Common myeloid progenitor, CD34-positive (primary cell): ENCODE measurements at regions not wholly inside any gene's neighbourhood (a gene's known extent, or its start where the extent isn't known, plus 50 kb on each side); places are given as distances from the start of the nearest gene placed in this dataset.
A peak's percentile ranks its signal among the peaks of the same experiment; 100 is the strongest.

Experiments used
- CTCF ChIA-PET: fragments of 350-600 bp; sonication (Branson Sonifier 250); formaldehyde crosslinking; loops from one replicate; lab custom pipeline; 2021; ENCODE audit warnings: antibody characterized with exemption; lab: Charles Lee
- POLR2A ChIA-PET: fragments of 350-600 bp; sonication (Branson Sonifier 250); formaldehyde crosslinking; loops from one replicate; lab custom pipeline; 2021; ENCODE audit warnings: antibody characterized with exemption; lab: Charles Lee
- DNase-seq, 3 donors: peaks; one replicate each; pipeline versions ENCODE4 v3.0.0 to v3.0.0-alpha.2; 2013
- H3K27ac ChIP-seq, 2 experiments: 1 replicate in 1 of 2; 2 replicates in 1 of 2; pipeline ENCODE4 v1.7.0; 2013; ENCODE audit warnings: inconsistent platforms in 2 of 2, low read length in 2 of 2, mild to moderate bottlenecking in 2 of 2, low read depth in 1 of 2, moderate library complexity in 1 of 2; ENCODE audit not compliant: severe bottlenecking in 2 of 2, insufficient read depth in 1 of 2, poor library complexity in 1 of 2
- H3K27me3 ChIP-seq, 5 experiments: replicated peaks in 2 of 5; 1 replicate in 3 of 5; 2 replicates in 2 of 5; pipeline versions ENCODE4 v1.6.1 to v1.7.0; 2013; ENCODE audit warnings: low read length in 4 of 5, mild to moderate bottlenecking in 2 of 5, moderate library complexity in 2 of 5, inconsistent platforms in 1 of 5; ENCODE audit not compliant: insufficient read depth in 5 of 5, control insufficient read depth in 4 of 5
- H3K36me3 ChIP-seq, 4 experiments: 1 replicate in 2 of 4; 2 replicates in 2 of 4; pipeline versions ENCODE4 v1.6.1 to v1.7.0; 2013; ENCODE audit warnings: low read length in 3 of 4, control low read depth in 1 of 4, mild to moderate bottlenecking in 1 of 4; ENCODE audit not compliant: control insufficient read depth in 4 of 4, insufficient read depth in 4 of 4
- H3K4me1 ChIP-seq, 4 experiments: 1 replicate in 3 of 4; 2 replicates in 1 of 4; pipeline versions ENCODE4 v1.6.1 to v1.7.1; 2013; ENCODE audit warnings: low read length in 3 of 4, mild to moderate bottlenecking in 3 of 4, control low read depth in 1 of 4, inconsistent platforms in 1 of 4, moderate library complexity in 1 of 4; ENCODE audit not compliant: control insufficient read depth in 4 of 4, insufficient read depth in 4 of 4; ENCODE audit errors: control extremely low read depth in 1 of 4
- H3K4me3 ChIP-seq, 7 experiments: 1 replicate in 4 of 7; 2 replicates in 3 of 7; pipeline versions ENCODE4 v1.5.1 to v1.7.0; 2013; ENCODE audit warnings: mild to moderate bottlenecking in 7 of 7, low read length in 6 of 7, moderate library complexity in 6 of 7, inconsistent platforms in 2 of 7, low read depth in 2 of 7, control low read depth in 1 of 7; ENCODE audit not compliant: insufficient read depth in 4 of 7, control insufficient read depth in 1 of 7; ENCODE audit errors: extremely low read depth in 1 of 7
- H3K9me3 ChIP-seq, 5 experiments: 1 replicate in 4 of 5; 2 replicates in 1 of 5; pipeline versions ENCODE4 v1.6.1 to v1.7.1; 2013; ENCODE audit warnings: low read length in 4 of 5, mild to moderate bottlenecking in 2 of 5, inconsistent platforms in 1 of 5, low read depth in 1 of 5, moderate library complexity in 1 of 5; ENCODE audit not compliant: control insufficient read depth in 4 of 5, insufficient read depth in 2 of 5; ENCODE audit errors: control extremely low read depth in 1 of 5
- WGBS: methylation state at CpG from one replicate; pipeline ENCODE4 v1.1.5; 2013; ENCODE audit not compliant: insufficient coverage; 5-methylcytosine and 5-hydroxymethylcytosine counted together

DNA sequence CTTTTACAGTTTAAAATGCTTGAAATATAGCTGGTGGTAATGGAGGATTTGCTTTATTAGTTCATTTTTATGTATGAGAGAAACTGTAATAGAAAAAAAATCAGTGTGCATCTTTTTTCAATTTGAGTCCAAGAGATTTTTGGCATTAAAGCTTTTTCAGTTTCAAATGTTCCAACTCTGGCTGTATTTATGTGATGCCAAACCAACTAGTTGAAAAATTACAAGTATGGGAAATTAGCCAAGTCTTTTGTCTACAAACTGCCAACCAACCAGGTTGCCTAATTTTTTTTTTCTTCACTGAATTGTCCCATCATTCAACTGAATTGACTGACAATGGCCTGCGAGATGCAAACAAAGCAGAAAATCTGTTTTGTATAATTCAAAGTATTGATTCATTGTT lies 95.7 kb downstream of the ICOS start:
- no peaks in the 10 kb centered on the region for H3K27me3 ChIP-seq
- no peaks in the 10 kb centered on the region for H3K36me3 ChIP-seq
- H3K27ac ChIP-seq, result no peak overlapping the region
- peaks cover 0 to 10% (median 2%) of the 10 kb centered on the region in 4 experiments for H3K4me1 ChIP-seq
- WGBS, result no CpG with 5 or more reads among the region's 1 CpG
- no peak for DNase-seq
- CTCF ChIA-PET, result interaction anchor here (1.3 kb wide), 1 partner anchor 9 kb away, joined by 4 read pairs; no protein-coding TSS in a partner anchor
- H3K4me3 ChIP-seq, result no peak overlapping the region
- H3K9me3 ChIP-seq, result peaks cover 0 to 5% (median 0%) of the 10 kb centered on the region in 5 experiments
- POLR2A ChIA-PET, result no interaction called here

DNA sequence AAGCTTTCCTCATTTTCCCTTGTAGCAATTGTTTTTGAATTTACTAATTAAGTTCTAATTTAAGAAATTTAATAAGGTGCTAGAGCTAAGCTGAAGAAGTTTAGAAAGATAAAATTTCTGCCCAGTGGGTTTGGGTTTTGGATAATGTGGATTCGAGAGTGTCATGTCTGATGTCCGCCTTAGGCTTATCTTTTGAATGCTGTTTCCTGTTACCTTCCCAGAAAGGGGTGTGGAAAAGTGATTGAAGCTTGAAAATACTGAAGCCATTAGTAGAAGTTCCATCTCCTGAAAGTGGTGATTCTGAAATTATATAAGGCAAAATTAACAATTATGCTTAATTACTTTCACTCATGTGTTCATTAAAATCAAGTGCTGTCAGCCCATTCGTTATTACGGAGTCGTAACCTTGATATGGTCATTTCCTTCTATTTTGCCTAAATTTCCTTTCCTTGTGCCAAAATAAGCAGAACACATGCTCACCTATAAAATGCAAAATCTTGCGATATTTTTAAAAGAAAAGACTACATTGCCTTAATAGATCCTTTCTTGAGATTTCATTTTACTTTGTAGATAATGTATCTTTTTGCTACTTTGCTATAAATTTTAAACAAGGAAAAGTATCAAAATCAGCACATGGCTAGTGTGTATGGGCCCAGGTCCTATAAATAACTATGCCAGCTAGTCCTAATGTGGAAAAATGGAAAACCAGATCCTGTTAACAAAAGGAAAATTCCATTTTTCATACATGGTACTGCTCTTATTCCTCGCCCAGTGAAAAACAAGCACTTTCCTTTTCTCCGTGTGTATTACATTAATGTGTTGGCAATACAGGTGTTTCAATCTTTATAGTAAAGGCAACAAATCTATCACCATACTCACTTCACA lies 97.3 kb downstream of the ICOS start:
- Histone ChIP-seq H3K4me1 (peaks cover 0 to 10% (median 2%) of the 10 kb centered on the region in 4 experiments), H3K27ac (no peak overlapping the region), H3K27me3 (no peaks in the 10 kb centered on the region), H3K36me3 (no peaks in the 10 kb centered on the region), H3K9me3 (no peaks in the 10 kb centered on the region), H3K4me3 (no peak overlapping the region)
- ChIA-PET POLR2A (no interaction called here), CTCF (interaction anchor here (2.0 kb wide), 1 partner anchor 10 kb away, joined by 6 read pairs; no protein-coding TSS in a partner anchor)
- 55% methylated on average over 5 of the region's 8 CpGs for WGBS
- DNase-seq, result peak; percentile 13 to 27 (median 16)

DNA sequence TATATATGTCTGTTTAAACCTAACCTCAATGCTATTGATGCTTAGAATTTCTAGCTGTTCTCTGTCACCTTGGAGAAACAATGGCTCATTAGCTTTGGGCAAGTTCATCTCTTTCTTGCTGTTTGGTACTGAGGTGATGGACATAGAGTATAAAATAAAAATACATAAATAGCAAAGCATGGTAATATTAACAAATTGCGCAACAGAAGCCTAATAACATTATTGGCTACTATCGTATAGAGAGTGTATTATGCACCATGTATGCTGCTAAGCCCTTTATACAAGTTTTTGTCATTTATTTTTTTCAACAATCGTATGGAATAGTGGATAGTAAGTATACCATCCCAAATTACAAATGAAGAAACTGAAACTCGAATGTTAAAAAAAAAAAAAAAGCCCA lies 100.1 kb downstream of the ICOS start:
- Histone ChIP-seq H3K9me3 (peaks cover 0 to 1% (median 0%) of the 10 kb centered on the region in 5 experiments), H3K4me3 (no peak overlapping the region), H3K36me3 (no peaks in the 10 kb centered on the region), H3K4me1 (peaks cover 0 to 10% (median 2%) of the 10 kb centered on the region in 4 experiments), H3K27ac (no peak overlapping the region), H3K27me3 (no peaks in the 10 kb centered on the region)
- CTCF ChIA-PET, result no interaction called here
- no CpG with 5 or more reads among the region's 4 CpGs for WGBS
- no peak for DNase-seq
- POLR2A ChIA-PET, result no interaction called here

DNA sequence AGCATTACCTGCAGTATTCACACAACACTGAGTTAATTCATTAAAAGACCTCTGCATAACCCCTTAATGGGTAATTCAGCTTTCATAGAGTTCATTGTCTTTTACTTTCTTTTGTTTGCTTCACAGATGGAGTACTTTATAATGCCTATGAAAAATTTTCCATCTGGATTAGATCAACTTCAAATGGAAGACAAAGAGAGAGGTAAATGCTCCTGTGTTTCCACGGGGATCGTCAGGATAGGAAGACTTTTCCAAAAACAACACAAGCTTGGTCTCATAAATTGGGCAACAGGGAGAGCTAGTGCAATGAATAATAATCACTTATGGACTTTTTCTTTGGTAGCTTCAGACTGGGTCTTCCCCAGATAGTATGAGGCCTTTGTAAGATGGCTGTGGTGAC lies 100.7 kb downstream of the ICOS start:
- H3K36me3 ChIP-seq, result no peaks in the 10 kb centered on the region
- DNase-seq, result no peak
- ChIA-PET POLR2A (no interaction called here), CTCF (interaction anchor here (1.3 kb wide), 1 partner anchor 10 kb away, joined by 6 read pairs; no protein-coding TSS in a partner anchor)
- peaks cover 0 to 10% (median 2%) of the 10 kb centered on the region in 4 experiments for H3K4me1 ChIP-seq
- H3K4me3 ChIP-seq, result no peak overlapping the region
- WGBS, result 100% methylated on average over 2 of the region's 2 CpGs
- no peaks in the 10 kb centered on the region for H3K27me3 ChIP-seq
- H3K27ac ChIP-seq, result no peak overlapping the region
- peaks cover 0 to 4% (median 0%) of the 10 kb centered on the region in 5 experiments for H3K9me3 ChIP-seq

DNA sequence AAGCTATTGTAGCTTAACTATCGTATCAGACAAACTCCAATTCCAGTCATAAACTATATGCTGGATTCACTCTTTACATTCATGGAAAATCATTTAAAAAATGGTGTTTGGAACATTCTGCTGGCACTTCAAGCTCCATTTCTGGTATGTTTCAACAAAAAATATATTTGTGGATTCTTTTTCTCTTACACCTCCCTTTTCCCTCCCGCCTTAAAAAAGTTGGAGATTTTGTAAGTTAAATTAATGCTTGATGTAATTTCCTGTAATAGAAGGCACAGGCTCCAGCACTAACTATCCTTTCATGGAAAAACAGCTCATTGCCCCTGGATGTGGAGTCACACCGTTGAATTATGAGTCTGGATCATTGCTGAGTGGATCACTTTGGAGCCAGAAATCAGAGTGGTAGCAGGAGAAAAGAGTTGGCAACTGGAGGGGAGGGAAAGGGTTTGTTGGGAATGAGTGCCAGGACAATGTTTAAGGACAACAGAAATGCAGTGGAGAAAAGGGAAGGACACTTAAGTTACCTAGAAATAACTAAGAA lies 102.8 kb downstream of the ICOS start:
- WGBS, result 92% methylated on average over 1 of the region's 3 CpGs
- H3K9me3 ChIP-seq, result peaks cover 0 to 4% (median 0%) of the 10 kb centered on the region in 5 experiments
- no peaks in the 10 kb centered on the region for H3K27me3 ChIP-seq
- no peak overlapping the region for H3K4me3 ChIP-seq
- no peak overlapping the region for H3K27ac ChIP-seq
- no peak for DNase-seq
- CTCF ChIA-PET, result interaction anchor here (0.9 to 1.0 kb wide), 2 partner anchors 11 to 13 kb away, joined by 3 to 4 read pairs; no protein-coding TSS in a partner anchor
- H3K4me1 ChIP-seq, result peaks cover 0 to under 1% (median 0%) of the 10 kb centered on the region in 4 experiments
- POLR2A ChIA-PET, result no interaction called here
- no peaks in the 10 kb centered on the region for H3K36me3 ChIP-seq

DNA sequence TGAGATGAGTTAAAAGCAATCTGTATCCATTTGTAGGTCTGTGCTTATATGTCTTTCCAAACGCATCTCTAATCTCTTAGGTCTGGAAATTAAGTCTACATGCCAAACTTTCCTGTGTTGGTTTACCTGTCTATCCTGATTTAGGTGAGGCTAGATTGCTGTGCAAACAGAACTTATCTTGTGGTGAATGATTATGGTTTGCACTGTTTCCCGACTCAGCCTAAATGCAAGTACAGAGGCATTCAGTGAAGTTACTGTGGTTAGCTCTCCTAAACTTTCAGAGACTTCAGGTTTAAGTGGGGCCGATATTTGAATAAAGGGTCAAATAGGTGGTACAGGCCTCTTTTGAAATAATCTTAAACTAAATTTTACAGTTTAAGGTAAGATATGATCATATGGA lies 103.5 kb downstream of the ICOS start:
- no peaks in the 10 kb centered on the region for H3K4me1 ChIP-seq
- ChIA-PET POLR2A (no interaction called here), CTCF (interaction anchor here (1.6 kb wide), 1 partner anchor 11 kb away, joined by 3 read pairs; no protein-coding TSS in a partner anchor)
- H3K27me3 ChIP-seq, result no peaks in the 10 kb centered on the region
- no peak for DNase-seq
- H3K36me3 ChIP-seq, result no peaks in the 10 kb centered on the region
- 100% methylated on average over 1 of the region's 3 CpGs for WGBS
- H3K9me3 ChIP-seq, result peaks cover 0 to 4% (median 0%) of the 10 kb centered on the region in 5 experiments
- H3K4me3 ChIP-seq, result no peak overlapping the region
- H3K27ac ChIP-seq, result no peak overlapping the region

DNA sequence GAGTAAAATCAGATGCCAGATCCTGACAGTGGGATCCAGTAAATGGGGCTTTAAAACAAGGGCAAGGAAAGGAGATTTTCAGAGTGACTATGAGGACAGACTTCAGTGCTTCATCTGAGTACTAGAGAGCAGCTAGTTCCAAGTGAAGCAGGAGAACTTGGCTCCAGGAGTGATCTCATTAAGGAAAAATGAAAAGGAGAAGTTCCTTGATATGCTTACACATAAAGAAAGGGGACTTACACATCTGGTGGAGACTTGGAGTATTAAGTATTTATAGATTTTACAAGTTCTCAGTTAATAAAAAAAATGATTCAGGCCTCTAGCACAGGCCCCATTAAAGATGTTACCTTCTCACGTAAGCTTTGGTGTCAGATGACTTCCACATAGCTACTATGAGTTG lies 105.8 kb downstream of the ICOS start:
- no peak for DNase-seq
- POLR2A ChIA-PET, result no interaction called here
- Histone ChIP-seq H3K4me1 (no peaks in the 10 kb centered on the region), H3K9me3 (peaks cover 0 to 4% (median 0%) of the 10 kb centered on the region in 5 experiments), H3K36me3 (no peaks in the 10 kb centered on the region), H3K4me3 (no peak overlapping the region), H3K27ac (no peak overlapping the region), H3K27me3 (no peaks in the 10 kb centered on the region)
- CTCF ChIA-PET, result no interaction called here
- WGBS, result 100% methylated on average over 1 of the region's 1 CpG
